ENCODE measurements at regions not wholly inside any gene's neighbourhood (a gene's known extent, or its start where the extent isn't known, plus 50 kb on each side); places are given as distances from the start of the nearest gene placed in this dataset.

- Histone ChIP-seq H3K27ac (ENCODE audit: low read depth, low read length) (no peak overlapping the region), H3K9me3 (ENCODE audit: insufficient read depth in 2 of 2, low read depth in 1 of 2, low read length in 1 of 2) (no peaks in the 10 kb centered on the region), H3K4me1 (replicated peaks in 1 of 4; ENCODE audit: control insufficient read depth in 3 of 4, insufficient read depth in 4 of 4, low read length in 3 of 4) (no peaks in the 10 kb centered on the region), H3K36me3 (ENCODE audit: control insufficient read depth in 2 of 4, insufficient read depth in 4 of 4, low read length in 3 of 4) (no peaks in the 10 kb centered on the region), H3K4me3 (ENCODE audit: extremely low read depth in 1 of 4, insufficient read depth in 2 of 4, low read depth in 3 of 4, low read length in 4 of 4) (no peak overlapping the region), H3K23me2 (ENCODE audit: low read depth, low read length) (no peaks in the 10 kb centered on the region; the same call in 1 of the 2 replicates), H4K5ac (ENCODE audit: insufficient read length, low read depth, low read length) (no peak overlapping the region), H3K79me1 (ENCODE audit: low read depth, low read length) (no peaks in the 10 kb centered on the region), H3K4me2 (ENCODE audit: insufficient read depth in 1 of 2, low read depth in 2 of 2, low read length in 2 of 2) (no peak overlapping the region), H4K91ac (replicated peaks; ENCODE audit: insufficient read length, low read length) (no peak overlapping the region), H3K79me2 (ENCODE audit: control insufficient read depth in 1 of 2, insufficient read depth in 2 of 2, low read length in 2 of 2) (no peaks in the 10 kb centered on the region), H2AFZ (ENCODE audit: low read length) (no peak overlapping the region), H2BK15ac (ENCODE audit: low read length) (no peak overlapping the region), H3K27me3 (replicated peaks in 1 of 4; ENCODE audit: control insufficient read depth in 3 of 4, extremely low read depth in 1 of 4, insufficient read depth in 3 of 4, low read length in 3 of 4) (no peaks in the 10 kb centered on the region), H3K4ac (replicated peaks; ENCODE audit: insufficient read length, low read depth, low read length) (no peak overlapping the region), H2BK5ac (ENCODE audit: low read depth, low read length) (no peak overlapping the region), H3K56ac (replicated peaks; ENCODE audit: insufficient read length, low read depth, low read length) (no peak overlapping the region), H2AK5ac (ENCODE audit: low read depth, low read length) (no peak overlapping the region), H4K8ac (ENCODE audit: extremely low read depth, insufficient read depth, low read length) (no peak overlapping the region), H3K23ac (ENCODE audit: insufficient read length) (no peak overlapping the region), H2BK12ac (ENCODE audit: low read depth, low read length) (no peak overlapping the region), H3K18ac (ENCODE audit: extremely low read depth, low read length) (no peak overlapping the region), H2BK20ac (ENCODE audit: low read length) (no peak overlapping the region), H3K14ac (ENCODE audit: insufficient read length) (no peak overlapping the region), H3K9ac (replicated peaks in 1 of 4; ENCODE audit: extremely low read depth in 1 of 4, low read depth in 3 of 4, low read length in 3 of 4) (no peak overlapping the region), H2BK120ac (replicated peaks; ENCODE audit: low read depth, low read length) (no peak overlapping the region), H4K20me1 (replicated peaks in 1 of 2; ENCODE audit: control insufficient read depth in 1 of 2, insufficient read depth in 2 of 2, low read length in 2 of 2) (no peaks in the 10 kb centered on the region)
- FAIRE-seq (no peak), DNase-seq (ENCODE audit: low read depth in 1 of 2, low spot score in 2 of 2) (no peak)
- ChIA-PET POLR2A (ENCODE audit: partially characterized antibody) (no interaction called here), CTCF (ENCODE audit: partially characterized antibody) (no interaction called here)
- 97% methylated on average over 7 of the region's 7 CpGs; no CpG with 5 or more reads in 1 of the 2 experiments for WGBS, 2 experiments (ENCODE audit: extremely low coverage in 1 of 2, insufficient coverage in 1 of 2, insufficient read length in 1 of 2, insufficient replicate concordance in 2 of 2, low coverage in 1 of 2, low lambda C conversion rate in 2 of 2, missing lambda C conversion rate in 1 of 2)
- no peak for TF ChIP-seq HDAC2 (IDR thresholded peaks at IDR 0.05; ENCODE audit: borderline replicate concordance in 1 of 2, low read depth in 2 of 2, low read length in 2 of 2)
- TF ChIP-seq CBX5 (IDR thresholded peaks at IDR 0.05; ENCODE audit: low read depth, low read length): no peak
- TF ChIP-seq JUN (IDR thresholded peaks at IDR 0.05; ENCODE audit: low read depth, low read length): no peak
- no peak for TF ChIP-seq SIN3A (conservative IDR thresholded peaks at IDR 0.05 in 1 of 2, IDR thresholded peaks at IDR 0.05 in 1 of 2; ENCODE audit: low read depth in 1 of 2, low read length in 2 of 2)
These were observed 403.9 kb downstream of the PCDH7 start for GRCh38 chr4:31124008-31124585.
